GM19395 (cell line): ENCODE measurements at regions not wholly inside any gene's neighbourhood (a gene's known extent, or its start where the extent isn't known, plus 50 kb on each side); places are given as distances from the start of the nearest gene placed in this dataset.

Experiments
- ATAC-seq: cut with Tn5 transposase; IDR thresholded peaks from one replicate; pipeline ENCODE4 v1.9.1; 2021; ENCODE audit warnings: mild to moderate bottlenecking, moderate library complexity; ENCODE audit not compliant: unreplicated experiment

DNA sequence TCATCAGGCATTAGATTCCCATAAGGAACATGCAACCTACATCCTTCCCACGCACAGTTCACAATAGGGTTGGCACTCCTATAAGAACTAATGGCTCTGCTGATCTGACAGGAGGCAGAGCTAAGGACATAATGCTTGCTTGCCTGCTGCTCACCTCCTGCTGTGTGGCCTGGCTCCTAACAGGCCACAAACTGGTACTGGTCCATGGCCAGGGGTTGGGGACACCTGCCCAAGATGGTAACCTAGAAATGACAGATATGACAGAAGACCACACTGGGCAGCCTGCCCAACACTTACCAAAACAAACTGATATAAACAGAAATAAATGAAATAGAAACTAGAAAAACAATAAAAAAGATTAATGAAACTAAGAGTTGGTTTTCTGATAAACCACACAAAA lies 325.6 kb downstream of the SEC23A start:
- ATAC-seq: no peak

DNA sequence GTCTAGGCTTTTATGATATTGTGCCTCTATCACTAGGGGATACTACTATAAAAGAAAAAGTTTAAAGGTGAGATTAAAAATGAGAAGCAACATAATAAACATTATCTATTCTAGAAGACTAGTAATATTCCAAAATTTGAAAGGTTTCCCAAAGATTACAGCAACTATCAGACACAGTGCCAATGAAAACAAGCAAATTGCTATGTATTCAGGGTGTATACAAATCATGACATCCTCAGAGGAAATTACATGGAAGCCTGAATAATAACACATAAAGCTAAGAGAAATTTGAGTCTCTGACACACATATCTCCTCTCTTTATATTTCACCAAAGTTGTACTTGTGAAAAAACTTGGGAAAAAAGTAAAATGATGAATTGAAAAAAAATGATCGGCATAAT lies 327.0 kb downstream of the SEC23A start:
- ATAC-seq: no peak

DNA sequence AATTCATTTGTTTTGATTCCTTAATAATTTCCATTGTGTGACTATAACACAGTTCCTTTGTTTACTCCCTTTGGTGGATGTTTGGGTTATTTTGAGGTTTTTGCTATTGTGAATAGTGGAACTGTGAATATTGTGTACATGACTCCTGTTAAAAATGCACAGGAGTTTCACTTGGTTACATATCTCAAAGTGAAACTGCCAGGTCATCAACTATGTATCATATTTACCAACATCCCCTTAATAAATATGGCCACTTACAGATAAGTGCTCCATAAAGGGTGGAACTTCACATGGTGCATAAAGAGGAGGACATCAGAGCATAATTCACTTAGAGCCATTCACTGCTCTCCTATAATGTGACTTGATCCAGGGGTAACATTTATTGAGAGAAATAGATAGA lies 328.9 kb downstream of the SEC23A start:
- ATAC-seq: no peak

DNA sequence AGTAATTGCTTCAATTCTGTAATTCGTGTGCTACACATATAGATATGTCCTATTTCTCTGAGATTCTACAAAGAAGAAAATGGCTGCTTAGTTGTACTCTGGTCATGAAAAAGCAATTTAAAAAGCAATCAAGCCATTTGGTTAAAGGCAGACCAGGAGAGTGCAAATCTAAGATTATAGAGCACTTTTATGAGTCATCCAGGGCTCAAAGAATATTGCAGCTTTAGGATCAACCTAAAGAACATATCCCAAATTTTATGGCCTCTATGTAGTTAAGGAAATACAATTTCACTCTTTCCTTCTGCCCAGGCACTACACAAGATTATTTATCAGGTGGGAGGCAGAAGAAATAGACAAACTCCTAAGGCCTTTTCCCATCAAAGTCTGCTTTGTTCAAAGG lies 332.8 kb downstream of the SEC23A start:
- ATAC-seq: no peak

DNA sequence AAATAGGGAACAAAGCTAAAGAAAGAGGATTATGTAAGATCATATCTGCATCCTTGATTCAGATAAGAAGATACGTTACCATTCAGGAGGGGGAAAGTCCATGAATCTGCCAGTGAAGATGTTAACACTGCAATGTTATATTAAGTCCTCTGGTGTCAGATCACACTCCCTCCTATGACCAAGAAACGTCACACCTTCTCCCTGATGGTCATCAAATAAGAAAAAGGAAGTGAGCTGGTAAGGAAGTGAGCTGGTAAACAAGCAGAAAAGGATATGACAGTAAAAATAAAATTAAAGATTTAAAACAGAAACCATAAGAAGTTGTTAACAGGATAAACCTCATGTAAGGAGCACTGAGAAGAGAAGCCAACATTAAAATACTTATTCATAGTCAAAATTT lies 340.2 kb downstream of the SEC23A start:
- ATAC-seq: no peak

DNA sequence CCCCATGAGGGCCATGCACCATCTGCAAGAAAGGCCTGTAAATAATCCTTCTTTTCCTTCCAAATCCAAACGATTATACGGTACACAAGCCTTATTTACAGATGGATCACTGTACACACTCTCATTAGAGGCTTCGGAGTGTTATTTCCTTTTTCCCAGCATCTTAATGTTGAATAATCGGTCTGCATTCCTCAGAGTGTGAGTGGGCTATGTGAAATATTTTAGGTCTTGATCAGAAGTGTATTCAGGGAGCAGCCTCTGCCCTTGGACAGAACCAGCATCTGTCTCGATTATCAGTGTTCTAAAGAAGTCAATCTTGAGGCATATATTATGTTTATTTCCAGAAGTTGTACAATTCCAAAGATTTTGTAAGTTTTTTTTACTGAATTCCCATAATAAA lies 340.6 kb downstream of the SEC23A start:
- ATAC-seq: no peak

DNA sequence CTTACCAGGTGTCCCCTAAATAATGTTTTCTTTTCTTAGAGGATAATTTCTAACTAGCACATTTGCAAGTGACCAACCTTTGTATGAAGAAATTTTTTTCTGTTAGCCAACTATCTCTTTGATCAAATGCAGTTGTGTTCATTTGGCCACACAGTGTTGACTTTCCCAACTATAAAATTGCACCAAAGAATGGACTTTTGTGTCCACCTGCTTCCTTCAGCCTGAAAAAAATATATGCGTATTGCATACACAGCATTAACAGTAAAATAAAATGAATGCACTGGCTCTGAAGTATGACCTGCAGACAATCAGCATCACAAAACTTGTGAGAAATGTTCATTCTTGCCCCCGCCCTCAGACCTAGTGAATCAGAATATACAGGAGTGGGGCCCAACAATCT lies 342.0 kb downstream of the SEC23A start:
- no peak for ATAC-seq

DNA sequence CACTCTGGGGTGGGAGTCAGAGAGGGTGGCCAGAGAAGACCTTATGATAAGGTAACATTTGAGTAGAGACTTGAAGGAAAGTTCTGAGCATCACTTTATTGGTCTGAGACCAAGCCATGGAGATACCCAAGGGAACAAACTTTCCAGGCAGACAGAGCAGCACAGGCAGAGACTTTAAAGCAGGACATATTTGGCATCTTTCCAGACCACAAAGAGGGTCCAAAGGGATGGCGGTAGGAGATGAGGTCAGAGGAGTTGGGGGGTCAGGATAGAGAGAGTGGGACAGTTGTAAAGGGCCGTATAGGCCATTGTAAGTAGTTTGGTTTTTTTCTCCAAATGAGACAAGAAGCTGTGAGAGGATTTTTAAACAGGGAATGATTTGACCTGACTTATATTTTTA lies 344.4 kb downstream of the SEC23A start:
- ATAC-seq: no peak

DNA sequence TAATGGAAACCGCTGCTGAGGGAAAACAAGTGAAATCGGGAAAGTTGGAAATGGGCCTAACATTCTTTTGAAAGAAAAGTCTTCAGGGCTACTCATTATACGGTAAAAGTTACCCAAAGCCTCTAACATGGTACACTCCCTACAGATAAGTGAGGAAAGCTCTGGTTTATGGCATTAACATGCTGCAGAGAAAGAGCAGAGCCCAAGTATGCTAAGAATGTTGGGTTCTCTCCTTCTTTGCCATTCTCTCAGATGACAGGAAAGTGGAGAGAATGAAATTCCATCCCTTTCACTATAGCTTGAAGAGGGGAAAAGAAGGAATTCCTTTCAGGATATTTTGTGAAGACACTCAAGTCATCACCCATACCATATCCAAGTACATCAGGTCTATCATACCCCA lies 348.0 kb downstream of the SEC23A start:
- no peak for ATAC-seq

DNA sequence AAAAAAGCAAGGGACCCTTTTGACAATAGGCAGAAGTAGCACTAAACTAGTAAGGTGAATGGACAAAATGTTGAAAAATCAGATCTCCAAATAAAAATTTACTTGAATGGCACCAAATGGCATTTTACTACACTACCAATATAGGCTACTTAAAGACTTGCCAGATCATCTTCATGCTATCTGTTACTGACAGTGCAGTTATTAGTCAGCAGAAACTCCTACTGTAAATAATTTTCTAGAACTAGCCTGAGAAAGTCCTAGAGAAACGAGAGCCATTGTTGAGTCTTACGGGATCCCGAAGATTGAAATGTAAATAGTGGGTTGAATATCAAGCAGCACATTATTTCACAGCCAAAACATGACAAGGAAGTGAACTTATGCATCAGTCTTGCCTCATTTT lies 350.3 kb downstream of the SEC23A start:
- no peak for ATAC-seq

DNA sequence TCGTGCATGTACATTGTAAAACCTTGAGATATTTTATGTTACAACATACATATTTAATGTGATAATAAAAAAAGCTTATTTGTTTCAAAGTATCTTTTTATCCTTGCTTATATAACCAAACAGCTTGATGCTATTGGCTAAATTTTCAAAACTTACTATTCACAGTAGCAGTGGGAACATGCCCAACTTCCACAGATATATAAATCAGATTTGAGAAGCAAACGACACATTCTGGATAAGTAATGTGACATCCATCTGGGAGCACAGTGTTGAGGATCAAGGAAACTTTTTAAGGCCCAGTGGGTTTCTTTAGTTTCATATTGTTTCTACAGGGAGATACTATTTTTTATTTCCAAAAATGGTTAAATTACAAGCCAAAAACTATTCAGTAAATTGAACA lies 350.7 kb downstream of the SEC23A start:
- no peak for ATAC-seq

DNA sequence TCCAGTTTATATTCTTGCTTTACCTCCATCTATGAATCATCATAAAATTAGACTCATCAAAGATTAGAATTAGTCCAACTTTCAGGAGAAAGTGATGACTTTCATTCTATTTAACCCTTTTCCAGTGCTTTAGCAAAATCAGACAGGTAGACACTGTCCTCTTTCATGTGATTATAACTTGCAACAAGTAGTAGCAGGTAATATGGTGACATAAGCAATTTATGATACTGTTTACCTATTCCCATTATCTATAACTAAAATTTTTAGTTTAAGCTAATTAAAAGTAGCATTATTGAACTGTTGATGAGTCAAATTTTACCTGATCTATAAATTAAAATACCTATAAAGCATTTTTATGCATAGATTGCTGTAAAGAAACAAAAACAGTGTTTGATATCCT lies 351.6 kb downstream of the SEC23A start:
- ATAC-seq: no peak

DNA sequence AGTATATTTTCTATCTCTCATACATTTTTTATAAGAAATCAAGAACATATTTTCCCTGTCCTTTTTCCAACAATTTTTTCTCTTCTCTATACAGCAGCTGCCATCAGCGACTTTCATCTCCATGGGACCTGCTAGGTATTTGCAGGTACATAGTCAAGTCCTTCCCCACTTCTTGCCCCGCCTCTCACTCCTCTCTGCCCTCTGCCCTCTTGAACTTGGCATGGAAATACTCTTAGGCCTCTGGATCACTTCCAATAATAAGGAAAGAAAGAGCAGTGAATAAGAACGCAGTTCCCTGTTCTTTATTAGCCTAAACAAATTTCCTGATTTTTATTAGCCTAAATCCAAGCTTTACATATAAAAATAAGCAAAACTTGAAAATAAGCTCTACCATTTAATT lies 353.1 kb downstream of the SEC23A start:
- no peak for ATAC-seq

DNA sequence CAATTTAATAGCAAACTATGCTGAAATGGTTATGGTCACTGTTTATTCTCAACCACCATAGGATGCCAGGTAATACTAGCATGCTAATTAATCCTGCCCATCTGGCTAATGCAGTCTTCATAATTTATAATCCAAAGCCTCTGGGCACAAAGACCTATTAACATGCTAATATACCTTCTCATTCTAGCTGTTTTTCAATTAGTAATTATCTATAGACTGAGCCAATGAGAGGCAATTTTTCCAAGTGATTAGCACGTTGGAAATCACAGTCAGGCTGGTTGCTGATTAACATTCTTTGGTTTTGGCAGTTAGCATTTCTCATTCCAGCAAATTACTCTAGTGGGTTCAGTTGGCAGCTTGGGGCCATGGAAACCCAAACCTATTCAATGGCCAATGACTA lies 357.2 kb downstream of the SEC23A start:
- ATAC-seq: no peak

DNA sequence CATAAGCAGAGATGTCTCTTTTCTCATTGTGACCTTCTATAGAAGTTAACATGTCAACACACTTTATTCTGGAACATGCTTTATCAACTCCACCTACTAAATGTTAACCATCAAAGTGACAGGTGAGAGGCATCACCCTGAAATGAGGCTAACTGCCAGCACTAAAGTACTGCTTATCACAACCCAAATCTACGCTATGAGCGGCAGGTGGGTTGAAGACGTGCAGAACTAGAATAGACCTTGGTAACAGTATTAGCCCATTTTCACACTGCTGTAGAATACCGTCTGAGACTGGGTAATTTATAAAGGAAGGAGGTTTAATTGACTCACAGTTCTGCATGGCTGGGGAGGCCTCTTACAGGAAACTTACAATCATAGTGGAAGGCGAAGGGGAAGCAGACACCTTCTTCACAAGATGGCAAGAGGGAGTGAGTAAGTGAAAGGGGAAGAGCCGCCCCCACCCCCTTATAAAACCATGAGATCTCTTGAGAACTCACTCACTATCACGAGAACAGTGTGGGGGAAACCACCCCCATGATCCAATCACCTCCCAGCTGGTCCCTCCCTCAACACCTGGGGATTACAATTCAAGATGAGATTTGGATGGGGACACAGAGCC lies 359.0 kb downstream of the SEC23A start:
- ATAC-seq: no peak

DNA sequence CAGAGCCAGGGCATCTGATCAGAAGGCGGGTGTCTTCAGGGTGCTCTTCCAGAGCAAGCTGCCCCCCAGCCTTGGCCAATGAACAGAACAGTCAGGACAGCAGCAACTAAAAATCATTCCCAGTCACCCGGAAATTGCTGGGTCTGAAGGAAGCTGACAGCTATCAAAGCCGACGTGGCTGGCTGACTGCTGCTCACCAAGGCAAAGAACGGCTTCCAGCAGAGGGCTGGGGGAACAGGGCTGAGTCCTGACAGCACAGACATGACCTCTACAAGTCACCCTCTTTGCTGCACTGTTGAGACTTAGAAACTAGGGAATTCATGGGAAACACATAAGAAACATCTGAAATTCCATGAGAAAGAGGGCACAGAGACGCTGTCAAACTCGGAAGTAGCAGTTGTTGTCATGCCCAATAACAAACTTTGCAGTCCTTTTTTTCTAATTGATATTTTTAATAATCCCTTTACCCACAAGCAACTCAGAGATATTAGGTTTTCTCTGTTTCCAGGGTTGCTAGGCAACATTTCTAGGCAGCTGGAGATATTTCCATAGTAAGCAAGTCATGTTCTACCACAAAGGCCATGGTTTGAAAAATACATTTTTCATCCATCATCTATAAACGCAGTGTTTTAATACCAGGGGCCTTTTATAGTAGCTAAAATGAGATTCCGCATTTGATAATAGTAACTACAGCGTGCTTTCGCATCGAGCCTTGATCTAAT lies 365.2 kb downstream of the SEC23A start:
- ATAC-seq: no peak

DNA sequence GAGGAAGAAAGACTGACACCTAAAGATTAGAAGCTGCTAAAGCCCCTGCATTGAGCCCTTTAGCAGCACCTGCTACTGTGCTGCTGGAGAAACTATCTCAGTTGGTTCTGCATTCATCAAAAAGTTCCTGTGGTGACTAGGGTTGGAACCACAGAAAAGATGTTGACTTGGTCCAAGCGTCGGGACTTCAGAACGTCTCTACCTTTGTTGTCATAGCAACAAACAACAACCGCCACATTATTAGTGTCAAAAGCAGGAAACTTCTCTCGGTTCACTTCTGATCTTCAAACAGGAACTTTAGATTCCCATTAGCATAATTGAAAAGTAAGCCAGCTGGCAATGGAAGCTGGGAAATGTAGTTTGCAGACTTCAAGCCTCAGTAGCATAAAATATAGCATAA lies 368.0 kb downstream of the SEC23A start:
- ATAC-seq: no peak

DNA sequence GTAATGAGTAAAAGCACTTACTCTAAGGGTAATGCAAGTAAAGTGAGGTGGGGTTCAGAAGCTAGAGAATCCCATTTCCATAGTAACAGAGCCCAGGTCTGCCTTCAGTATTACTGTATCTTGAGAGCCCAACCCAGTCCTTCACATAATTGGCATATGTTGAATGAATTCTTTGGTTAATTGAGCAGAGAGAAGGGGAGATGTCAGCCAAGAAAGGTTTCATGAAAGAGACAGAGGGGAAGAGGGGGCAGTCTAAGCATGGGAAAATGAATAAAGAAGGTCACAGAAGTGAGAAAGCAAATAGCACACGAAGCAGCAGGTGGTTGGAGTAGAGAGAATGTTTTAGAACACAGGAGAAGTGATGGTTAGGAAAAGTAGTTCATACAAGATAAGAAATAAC lies 371.1 kb downstream of the SEC23A start:
- ATAC-seq: no peak

DNA sequence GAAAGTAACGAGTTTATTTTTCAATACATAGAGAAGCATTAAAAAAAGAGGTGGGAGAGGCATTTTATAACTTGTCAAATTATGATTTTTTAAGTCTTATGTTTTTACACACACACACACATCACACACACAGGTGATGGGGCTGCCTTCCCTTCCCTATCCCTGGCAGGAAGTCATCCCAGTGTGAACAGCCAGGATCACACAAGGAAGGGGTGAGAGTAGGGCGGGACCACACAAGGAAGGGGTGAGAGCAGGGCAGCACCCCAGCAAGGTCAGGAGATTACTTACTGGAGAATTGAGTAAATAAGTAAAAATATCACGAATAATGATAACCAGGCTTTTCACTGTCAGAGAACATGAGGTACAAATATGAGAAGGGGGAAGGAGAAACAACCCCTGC lies 372.6 kb downstream of the SEC23A start:
- no peak for ATAC-seq

DNA sequence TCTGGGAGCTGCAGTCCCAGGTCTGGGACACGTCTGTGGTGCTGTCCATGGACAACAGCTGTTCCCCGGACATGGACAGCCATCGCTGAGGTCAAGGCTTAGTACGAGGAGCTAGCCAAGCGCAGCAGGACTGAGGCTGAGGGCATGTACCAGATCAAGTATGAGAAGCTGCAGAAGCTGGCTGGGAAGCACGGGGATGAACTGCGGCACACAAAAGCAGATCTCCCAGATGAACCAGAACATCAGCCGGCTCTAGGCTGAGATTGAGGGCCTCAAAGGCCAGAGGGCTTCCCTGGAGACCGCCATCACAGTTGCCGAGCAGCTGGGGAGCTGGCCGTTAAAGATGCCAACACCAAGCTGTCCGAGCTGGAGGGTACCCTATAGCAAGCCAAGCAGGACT lies 375.3 kb downstream of the SEC23A start:
- no peak for ATAC-seq

DNA sequence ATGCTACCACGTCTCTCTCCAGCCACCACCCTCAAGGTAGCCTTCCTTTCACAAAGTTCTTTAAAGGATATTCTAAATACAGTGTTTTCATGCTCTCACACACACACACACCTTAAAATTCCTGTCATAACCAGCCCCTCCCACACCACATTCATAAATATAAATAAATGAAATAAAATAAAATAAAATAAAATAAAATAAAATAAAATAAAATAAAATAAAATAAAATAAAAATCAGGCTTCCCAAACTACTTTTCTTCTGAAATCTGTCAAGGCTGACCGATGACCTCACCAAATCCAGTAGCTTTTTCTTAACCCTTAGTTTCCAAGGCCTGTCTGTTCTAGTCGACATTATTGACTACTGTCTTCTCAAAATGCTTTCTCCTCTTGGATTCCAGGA lies 378.4 kb downstream of the SEC23A start:
- ATAC-seq: no peak

DNA sequence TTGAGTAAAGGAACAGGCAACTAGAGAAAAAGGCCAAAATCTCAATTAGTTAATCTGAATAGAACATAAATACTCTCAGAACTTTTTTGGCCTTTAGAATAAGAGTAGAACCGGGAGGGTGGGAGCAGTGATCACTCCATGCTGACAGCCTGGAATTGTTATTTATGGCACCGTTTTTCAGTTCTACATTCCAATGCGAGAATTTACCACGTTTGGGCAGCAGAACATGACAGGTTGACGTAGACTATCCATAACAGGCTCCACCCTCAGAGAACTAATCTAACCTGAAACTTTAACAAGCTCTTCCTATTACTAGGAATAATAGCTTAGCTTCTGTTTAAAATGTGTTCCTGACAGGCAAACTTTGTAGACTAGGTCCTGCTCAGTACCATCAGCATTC lies 379.1 kb downstream of the SEC23A start:
- ATAC-seq: no peak

DNA sequence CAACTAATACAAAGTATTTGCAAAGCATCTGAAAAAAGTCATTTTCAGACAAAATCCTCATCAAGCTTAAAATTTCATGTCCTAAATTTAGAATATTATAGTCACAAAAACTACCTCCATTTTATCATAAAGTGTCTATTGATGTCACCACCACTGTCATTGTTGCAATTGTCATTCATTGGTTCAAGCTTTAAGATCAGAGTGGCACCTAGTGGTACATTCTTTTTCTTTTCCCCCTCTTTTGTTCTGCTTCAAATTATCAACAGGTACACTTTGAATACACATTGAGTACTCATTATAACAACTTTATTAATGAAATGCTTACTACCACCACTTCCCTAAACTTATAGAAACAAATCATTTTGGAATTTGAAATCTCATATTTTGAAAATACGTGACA lies 379.8 kb downstream of the SEC23A start:
- no peak for ATAC-seq
